Stimulated activated effector memory CD8-positive, alpha-beta T cell treated with anti-CD3 and anti-CD28 coated beads, Interleukin-12 subunit alpha, Interleukin-12 subunit beta, amount 100 ng/mL, for 72 hours (primary cell): ENCODE measurements at regions not wholly inside any gene's neighbourhood (a gene's known extent, or its start where the extent isn't known, plus 50 kb on each side); places are given as distances from the start of the nearest gene placed in this dataset.

ENCODE experiments used
- ATAC-seq: fragments of 150-1000 bp; cut with Tn5 transposase; 2 replicates; pipeline ENCODE4 v1.10.0; 2021
- DNase-seq, 2 donors: peaks; one replicate each; pipeline ENCODE4 v3.0.0; 2021 to 2022; ENCODE audit warnings: low spot score in 2 of 2
- H3K27ac Mint-ChIP-seq: one replicate; pipeline ENCODE4 v1.8.0; 2022; ENCODE audit warnings: mild to moderate bottlenecking, mixed read lengths
- H3K36me3 Mint-ChIP-seq: one replicate; pipeline ENCODE4 v1.8.0; 2022; ENCODE audit warnings: mild to moderate bottlenecking, mixed read lengths
- H3K4me1 Mint-ChIP-seq: one replicate; pipeline ENCODE4 v1.8.0; 2022; ENCODE audit warnings: mixed read lengths
- H3K4me3 Mint-ChIP-seq: one replicate; pipeline ENCODE4 v1.8.0; 2022; ENCODE audit warnings: mild to moderate bottlenecking, mixed read lengths
- H3K9me3 Mint-ChIP-seq: one replicate; pipeline ENCODE4 v1.8.0; 2022; ENCODE audit warnings: mixed read lengths

GRCh38 chr2:43127208-43127940, 99.0 kb downstream of the ZFP36L2 start:
- H3K4me3 Mint-ChIP-seq: peak overlapping the region; percentile 61
- H3K36me3 Mint-ChIP-seq: peaks cover 12% of the 10 kb centered on the region
- ATAC-seq (peak; percentile 66), DNase-seq (peak; percentile 94 to 96)
- H3K9me3 Mint-ChIP-seq: no peaks in the 10 kb centered on the region
- peak overlapping the region; percentile 2 for H3K27ac Mint-ChIP-seq
- H3K4me1 Mint-ChIP-seq: peaks cover 56% of the 10 kb centered on the region

GRCh38 chr2:43126817-43127207, 99.6 kb downstream of the ZFP36L2 start:
- H3K27ac Mint-ChIP-seq: no peak overlapping the region
- ATAC-seq (no peak), DNase-seq (no peak)
- peaks cover 12% of the 10 kb centered on the region for H3K36me3 Mint-ChIP-seq
- no peak overlapping the region for H3K4me3 Mint-ChIP-seq
- H3K9me3 Mint-ChIP-seq: no peaks in the 10 kb centered on the region
- peaks cover 52% of the 10 kb centered on the region for H3K4me1 Mint-ChIP-seq

GRCh38 chr2:43125090-43125998, 101.1 kb downstream of the ZFP36L2 start:
- Mint-ChIP-seq H3K4me1 (peaks cover 37% of the 10 kb centered on the region), H3K4me3 (no peak overlapping the region), H3K27ac (no peak overlapping the region), H3K36me3 (peaks cover 12% of the 10 kb centered on the region), H3K9me3 (no peaks in the 10 kb centered on the region)
- ATAC-seq (no peak), DNase-seq (no peak)

GRCh38 chr2:43124687-43125057, 101.7 kb downstream of the ZFP36L2 start:
- H3K36me3 Mint-ChIP-seq: peaks cover 7% of the 10 kb centered on the region
- no peak overlapping the region for H3K4me3 Mint-ChIP-seq
- H3K9me3 Mint-ChIP-seq: no peaks in the 10 kb centered on the region
- peaks cover 30% of the 10 kb centered on the region for H3K4me1 Mint-ChIP-seq
- DNase-seq: no peak
- no peak for ATAC-seq
- no peak overlapping the region for H3K27ac Mint-ChIP-seq

GRCh38 chr2:43123981-43124686, 102.3 kb downstream of the ZFP36L2 start:
- Mint-ChIP-seq H3K4me1 (peaks cover 26% of the 10 kb centered on the region), H3K27ac (no peak overlapping the region), H3K36me3 (peaks cover 5% of the 10 kb centered on the region), H3K9me3 (no peaks in the 10 kb centered on the region), H3K4me3 (no peak overlapping the region)
- no peak for ATAC-seq
- no peak for DNase-seq

GRCh38 chr2:43123486-43123885, 102.9 kb downstream of the ZFP36L2 start:
- Mint-ChIP-seq H3K9me3 (peaks cover 3% of the 10 kb centered on the region), H3K4me3 (no peak overlapping the region), H3K27ac (no peak overlapping the region), H3K4me1 (peaks cover 21% of the 10 kb centered on the region), H3K36me3 (peaks cover 5% of the 10 kb centered on the region)
- DNase-seq (no peak), ATAC-seq (no peak)

- no peak overlapping the region for H3K4me3 Mint-ChIP-seq
- ATAC-seq (no peak), DNase-seq (no peak)
- H3K4me1 Mint-ChIP-seq: peaks cover 16% of the 10 kb centered on the region
- no peak overlapping the region for H3K27ac Mint-ChIP-seq
- H3K36me3 Mint-ChIP-seq: peaks cover 5% of the 10 kb centered on the region
- H3K9me3 Mint-ChIP-seq: peaks cover 3% of the 10 kb centered on the region
These were observed 103.4 kb downstream of the ZFP36L2 start for GRCh38 chr2:43123028-43123427.

GRCh38 chr2:43121580-43122314, 104.7 kb downstream of the ZFP36L2 start:
- DNase-seq (no peak), ATAC-seq (no peak)
- H3K27ac Mint-ChIP-seq: no peak overlapping the region
- peaks cover 6% of the 10 kb centered on the region for H3K4me1 Mint-ChIP-seq
- H3K4me3 Mint-ChIP-seq: no peak overlapping the region
- peaks cover 5% of the 10 kb centered on the region for H3K36me3 Mint-ChIP-seq
- H3K9me3 Mint-ChIP-seq: peaks cover 3% of the 10 kb centered on the region

GRCh38 chr2:43119303-43119702, 107.1 kb downstream of the ZFP36L2 start:
- H3K9me3 Mint-ChIP-seq: peaks cover 3% of the 10 kb centered on the region
- no peak overlapping the region for H3K27ac Mint-ChIP-seq
- peaks cover 5% of the 10 kb centered on the region for H3K4me1 Mint-ChIP-seq
- ATAC-seq (no peak), DNase-seq (no peak)
- H3K36me3 Mint-ChIP-seq: peaks cover 5% of the 10 kb centered on the region
- H3K4me3 Mint-ChIP-seq: no peak overlapping the region

- ATAC-seq (no peak), DNase-seq (no peak)
- peaks cover 3% of the 10 kb centered on the region for H3K9me3 Mint-ChIP-seq
- H3K36me3 Mint-ChIP-seq: no peaks in the 10 kb centered on the region
- no peak overlapping the region for H3K27ac Mint-ChIP-seq
- H3K4me3 Mint-ChIP-seq: no peak overlapping the region
- no peaks in the 10 kb centered on the region for H3K4me1 Mint-ChIP-seq
These were observed 108.8 kb downstream of the ZFP36L2 start for GRCh38 chr2:43117521-43118143.

- Mint-ChIP-seq H3K27ac (peak overlapping the region; percentile 11), H3K9me3 (peaks cover 3% of the 10 kb centered on the region), H3K4me1 (no peaks in the 10 kb centered on the region), H3K36me3 (no peaks in the 10 kb centered on the region), H3K4me3 (no peak overlapping the region)
- ATAC-seq (no peak), DNase-seq (no peak)
These were observed 109.4 kb downstream of the ZFP36L2 start for GRCh38 chr2:43116988-43117387.

- H3K4me1 Mint-ChIP-seq: no peaks in the 10 kb centered on the region
- peak overlapping the region; percentile 11 for H3K27ac Mint-ChIP-seq
- peaks cover 3% of the 10 kb centered on the region for H3K9me3 Mint-ChIP-seq
- no peak overlapping the region for H3K4me3 Mint-ChIP-seq
- ATAC-seq: no peak
- H3K36me3 Mint-ChIP-seq: no peaks in the 10 kb centered on the region
- no peak for DNase-seq
These were observed 110.5 kb downstream of the ZFP36L2 start for GRCh38 chr2:43115881-43116280.

GRCh38 chr2:43114210-43114609, 112.2 kb downstream of the ZFP36L2 start:
- Mint-ChIP-seq H3K4me3 (no peak overlapping the region), H3K9me3 (peaks cover 3% of the 10 kb centered on the region), H3K27ac (no peak overlapping the region), H3K4me1 (peaks cover 5% of the 10 kb centered on the region), H3K36me3 (no peaks in the 10 kb centered on the region)
- ATAC-seq (no peak), DNase-seq (no peak)

- Mint-ChIP-seq H3K4me1 (peaks cover 15% of the 10 kb centered on the region), H3K4me3 (no peak overlapping the region), H3K9me3 (no peaks in the 10 kb centered on the region), H3K36me3 (no peaks in the 10 kb centered on the region), H3K27ac (no peak overlapping the region)
- DNase-seq: no peak
- ATAC-seq: no peak
These were observed 114.4 kb downstream of the ZFP36L2 start for GRCh38 chr2:43111788-43112554.
